ENCODE measurements at regions not wholly inside any gene's neighbourhood (a gene's known extent, or its start where the extent isn't known, plus 50 kb on each side); places are given as distances from the start of the nearest gene placed in this dataset.

DNA sequence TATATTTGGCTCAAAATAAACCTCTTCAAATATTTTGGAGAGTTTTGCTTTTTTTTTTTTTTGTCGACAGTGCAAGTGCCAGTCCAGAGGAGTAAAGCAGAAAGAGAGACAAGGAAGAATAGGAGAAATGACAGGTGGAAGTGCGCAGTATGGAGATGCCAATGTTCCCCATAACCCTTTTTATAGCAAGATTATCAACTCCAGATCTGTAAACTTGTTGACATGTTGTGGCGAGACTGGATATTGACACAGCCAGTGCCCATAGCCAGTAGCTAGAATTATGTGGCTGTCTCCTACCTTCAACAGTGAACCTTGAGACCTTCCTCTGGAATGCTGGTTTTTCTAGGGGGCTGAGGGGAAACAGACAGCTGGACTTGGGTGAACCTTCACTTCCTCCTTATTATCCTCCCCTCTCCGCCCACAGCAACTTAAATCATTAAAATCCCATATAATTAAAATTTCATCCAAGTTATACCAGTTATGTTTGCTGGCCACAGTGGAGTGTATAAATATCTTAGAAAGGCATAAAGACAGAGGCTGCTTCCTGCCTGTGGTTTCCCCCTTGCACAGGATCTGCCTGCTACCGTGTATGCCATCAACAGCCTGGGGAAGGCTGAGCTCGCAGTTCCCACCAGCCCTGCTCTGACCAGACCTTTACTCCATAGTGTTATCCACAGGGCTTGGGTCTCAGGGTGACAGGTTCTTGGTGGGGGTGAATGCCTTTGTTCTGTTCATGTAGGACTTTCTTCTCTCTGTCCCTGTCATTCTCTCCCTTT is 112.3 kb upstream of the ANKH start:
- Histone ChIP-seq H3K4me1 (no peaks in the 10 kb centered on the region), H3K9me3 (no peaks in the 10 kb centered on the region), H3K36me3 (no peaks in the 10 kb centered on the region), H3K27ac (no peak overlapping the region), H3K27me3 (no peaks in the 10 kb centered on the region), H3K4me3 (no peak overlapping the region)
- WGBS, 2 donors, result 82 to 87% methylated on average over 6 of the region's 6 CpGs
- TF ChIP-seq, protein P1, sequence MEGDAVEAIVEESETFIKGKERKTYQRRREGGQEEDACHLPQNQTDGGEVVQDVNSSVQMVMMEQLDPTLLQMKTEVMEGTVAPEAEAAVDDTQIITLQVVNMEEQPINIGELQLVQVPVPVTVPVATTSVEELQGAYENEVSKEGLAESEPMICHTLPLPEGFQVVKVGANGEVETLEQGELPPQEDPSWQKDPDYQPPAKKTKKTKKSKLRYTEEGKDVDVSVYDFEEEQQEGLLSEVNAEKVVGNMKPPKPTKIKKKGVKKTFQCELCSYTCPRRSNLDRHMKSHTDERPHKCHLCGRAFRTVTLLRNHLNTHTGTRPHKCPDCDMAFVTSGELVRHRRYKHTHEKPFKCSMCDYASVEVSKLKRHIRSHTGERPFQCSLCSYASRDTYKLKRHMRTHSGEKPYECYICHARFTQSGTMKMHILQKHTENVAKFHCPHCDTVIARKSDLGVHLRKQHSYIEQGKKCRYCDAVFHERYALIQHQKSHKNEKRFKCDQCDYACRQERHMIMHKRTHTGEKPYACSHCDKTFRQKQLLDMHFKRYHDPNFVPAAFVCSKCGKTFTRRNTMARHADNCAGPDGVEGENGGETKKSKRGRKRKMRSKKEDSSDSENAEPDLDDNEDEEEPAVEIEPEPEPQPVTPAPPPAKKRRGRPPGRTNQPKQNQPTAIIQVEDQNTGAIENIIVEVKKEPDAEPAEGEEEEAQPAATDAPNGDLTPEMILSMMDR (IDR thresholded peaks at IDR 0.05), result no peak
- TF ChIP-seq POLR2A (IDR thresholded peaks at IDR 0.05), result no peak
- intact Hi-C loops (cut with DNase I), result no loop called here
- no peak for DNase-seq

DNA sequence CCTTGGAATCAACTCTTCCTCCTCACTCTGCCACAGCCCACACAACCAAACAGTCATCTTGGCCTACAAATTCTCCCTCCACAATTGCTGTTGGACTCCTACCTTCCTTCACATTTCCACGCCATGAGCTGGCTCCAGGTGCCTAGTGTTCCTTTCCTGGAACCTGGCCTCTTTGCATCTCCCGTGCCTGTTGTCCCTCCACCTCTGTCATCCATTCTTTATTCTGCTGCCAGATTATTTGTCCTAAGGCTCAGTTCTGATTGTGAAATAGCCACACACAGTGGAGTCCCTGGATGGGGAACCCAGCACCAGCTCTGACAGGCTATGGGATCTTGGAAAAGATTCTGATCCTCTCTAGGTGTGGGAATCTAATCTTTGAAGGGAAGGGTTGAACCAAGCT is 109.1 kb upstream of the ANKH start:
- Histone ChIP-seq H3K36me3 (no peaks in the 10 kb centered on the region), H3K27me3 (no peaks in the 10 kb centered on the region), H3K4me3 (no peak overlapping the region), H3K4me1 (no peaks in the 10 kb centered on the region), H3K27ac (no peak overlapping the region), H3K9me3 (no peaks in the 10 kb centered on the region)
- TF ChIP-seq, protein P1 (IDR thresholded peaks at IDR 0.05), result no peak
- no peak for TF ChIP-seq POLR2A (IDR thresholded peaks at IDR 0.05)
- intact Hi-C loops (cut with DNase I), result no loop called here
- WGBS, 2 donors, result 51 to 52% methylated on average over 2 of the region's 2 CpGs
- no peak for DNase-seq

DNA sequence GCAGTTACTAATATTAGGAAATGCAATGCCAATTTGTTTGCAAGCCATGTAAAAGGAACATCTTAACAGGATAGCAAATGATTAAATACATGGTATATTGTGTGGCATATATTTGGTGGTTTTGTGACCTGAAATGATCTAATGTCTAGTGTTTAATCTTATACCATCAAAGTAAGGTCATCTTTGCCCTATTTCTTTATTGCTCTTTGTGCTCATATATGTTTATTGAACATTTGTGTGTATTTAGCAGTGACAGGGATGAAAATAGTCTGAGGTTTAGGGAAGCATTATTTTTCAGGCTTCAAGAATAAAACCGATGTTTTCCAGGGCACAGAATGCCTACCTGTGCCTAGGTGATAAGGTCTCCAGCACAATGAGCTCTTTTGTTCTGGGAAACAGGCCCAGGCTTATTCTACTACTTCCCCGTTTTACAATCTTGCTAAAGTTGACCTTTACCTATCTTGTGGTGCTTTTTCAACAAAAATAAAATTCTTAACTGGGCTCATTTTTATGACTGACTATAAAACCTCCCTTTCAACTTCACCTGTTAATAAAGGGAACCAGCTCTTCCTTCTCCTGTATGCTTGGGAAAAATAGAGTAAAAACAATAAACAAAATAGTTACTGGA is 105.6 kb upstream of the ANKH start:
- Histone ChIP-seq H3K36me3 (no peaks in the 10 kb centered on the region), H3K27ac (no peak overlapping the region), H3K9me3 (no peaks in the 10 kb centered on the region), H3K27me3 (no peaks in the 10 kb centered on the region), H3K4me1 (no peaks in the 10 kb centered on the region), H3K4me3 (no peak overlapping the region)
- intact Hi-C loops (cut with DNase I), result no loop called here
- no peak for DNase-seq
- TF ChIP-seq POLR2A (IDR thresholded peaks at IDR 0.05), result no peak
- TF ChIP-seq, protein P1 (IDR thresholded peaks at IDR 0.05), result no peak
- 35 to 56% methylated on average over 2 of the region's 2 CpGs for WGBS, 2 donors

DNA sequence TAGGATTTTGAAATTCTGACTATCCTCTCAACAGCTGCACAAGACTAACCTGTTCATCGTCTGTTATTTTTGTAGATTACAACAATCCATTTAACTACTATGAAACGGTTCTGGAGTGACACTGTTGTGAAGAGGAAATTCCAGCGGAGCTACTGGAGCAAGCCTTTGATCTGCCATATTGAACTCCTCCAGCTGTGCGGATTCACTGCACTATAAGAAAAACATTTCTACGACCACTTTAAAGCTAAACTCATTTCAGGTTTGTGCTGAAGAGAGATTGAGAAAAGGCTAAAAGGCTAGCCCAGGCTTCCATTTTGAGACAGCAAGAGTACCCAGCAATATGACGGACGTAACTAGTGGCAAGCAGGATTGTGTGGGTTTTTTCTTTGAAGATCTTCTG is 104.9 kb upstream of the ANKH start:
- Histone ChIP-seq H3K4me1 (no peaks in the 10 kb centered on the region), H3K4me3 (no peak overlapping the region), H3K9me3 (no peaks in the 10 kb centered on the region), H3K27me3 (no peaks in the 10 kb centered on the region), H3K27ac (no peak overlapping the region), H3K36me3 (no peaks in the 10 kb centered on the region)
- 63 to 79% methylated on average over 7 of the region's 7 CpGs for WGBS, 2 donors
- intact Hi-C loops (cut with DNase I), result no loop called here
- no peak for TF ChIP-seq POLR2A (IDR thresholded peaks at IDR 0.05)
- TF ChIP-seq, protein P1 (IDR thresholded peaks at IDR 0.05), result no peak
- DNase-seq, result no peak

DNA sequence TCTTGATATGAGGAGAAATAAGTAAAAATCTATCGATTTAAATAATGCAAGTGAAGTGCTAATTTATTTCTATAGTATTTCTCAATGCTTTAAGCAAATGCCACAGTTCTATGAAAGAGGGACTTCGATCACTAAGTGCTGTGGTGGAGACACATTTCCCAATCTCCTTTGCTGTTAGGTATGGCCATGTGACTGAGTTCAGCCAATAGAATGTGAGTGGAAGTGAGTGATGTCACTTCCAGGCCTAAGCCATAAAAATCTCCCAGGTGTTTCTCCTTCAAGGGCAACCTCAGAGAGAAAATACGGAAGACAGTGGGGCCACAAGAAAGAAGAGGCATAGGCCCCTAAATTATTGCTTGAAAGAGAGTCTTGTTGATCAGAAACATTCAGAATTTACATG is 100.3 kb upstream of the ANKH start:
- no peaks in the 10 kb centered on the region for H3K36me3 ChIP-seq
- intact Hi-C loops (cut with DNase I), result no loop called here
- H3K27me3 ChIP-seq, result no peaks in the 10 kb centered on the region
- no peak overlapping the region for H3K4me3 ChIP-seq
- DNase-seq, result no peak
- H3K27ac ChIP-seq, result no peak overlapping the region
- WGBS, 2 donors, result 83 to 88% methylated on average over 3 of the region's 3 CpGs
- TF ChIP-seq, protein P1 (IDR thresholded peaks at IDR 0.05), result no peak
- no peak for TF ChIP-seq POLR2A (IDR thresholded peaks at IDR 0.05)
- H3K9me3 ChIP-seq, result no peaks in the 10 kb centered on the region
- no peaks in the 10 kb centered on the region for H3K4me1 ChIP-seq

All from esophagus squamous epithelium (tissue), 5 donors.